Effector memory CD4-positive, alpha-beta T cell (primary cell): ENCODE measurements at regions not wholly inside any gene's neighbourhood (a gene's known extent, or its start where the extent isn't known, plus 50 kb on each side); places are given as distances from the start of the nearest gene placed in this dataset.

Experiments used
- DNase-seq, 3 donors: peaks; one replicate each; pipeline ENCODE4 v3.0.0-alpha.2; 2020
- H3K27ac ChIP-seq: 2 replicates; pipeline ENCODE4 v1.7.0; 2013; ENCODE audit warnings: mild to moderate bottlenecking, low read length, moderate library complexity; ENCODE audit not compliant: insufficient read depth, poor library complexity, severe bottlenecking
- H3K27me3 ChIP-seq: replicated peaks from 2 replicates; pipeline ENCODE4 v1.7.0; 2013; ENCODE audit warnings: mild to moderate bottlenecking, low read length; ENCODE audit not compliant: insufficient read depth, control insufficient read depth, poor library complexity, severe bottlenecking
- H3K36me3 ChIP-seq: 2 replicates; pipeline ENCODE4 v1.7.0; 2013; ENCODE audit warnings: mild to moderate bottlenecking, low read length, moderate library complexity; ENCODE audit not compliant: control insufficient read depth, insufficient read depth
- H3K4me1 ChIP-seq: 2 replicates; pipeline ENCODE4 v1.7.0; 2013; ENCODE audit warnings: low read length, mild to moderate bottlenecking; ENCODE audit not compliant: control insufficient read depth, insufficient read depth, poor library complexity, severe bottlenecking
- H3K4me3 ChIP-seq: 2 replicates; pipeline ENCODE4 v1.7.0; 2013; ENCODE audit warnings: low read length, low read depth, mild to moderate bottlenecking; ENCODE audit not compliant: insufficient read depth, poor library complexity, severe bottlenecking
- H3K9me3 ChIP-seq: 2 replicates; pipeline ENCODE4 v1.7.0; 2013; ENCODE audit warnings: mild to moderate bottlenecking, low read length, moderate library complexity; ENCODE audit not compliant: control insufficient read depth

DNA sequence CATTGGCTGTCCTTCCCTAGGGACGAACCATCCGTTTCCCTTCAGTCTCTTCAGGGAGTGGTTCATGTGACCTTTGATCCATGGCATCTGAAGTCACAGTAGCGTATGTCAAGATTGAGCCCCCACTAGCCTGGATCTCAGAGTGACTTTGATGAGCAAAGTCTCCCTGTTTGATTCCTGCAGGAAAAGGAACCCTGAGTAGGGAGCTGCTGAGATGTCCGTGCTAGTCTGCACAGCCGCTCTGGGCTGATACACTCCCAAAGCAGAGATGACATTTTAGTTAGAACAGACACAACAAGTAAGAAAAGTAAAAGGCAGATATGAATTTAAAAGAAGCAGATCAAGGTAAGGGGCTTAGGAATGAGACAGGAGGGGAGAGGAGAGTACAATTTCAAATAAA, 899.4 kb downstream of the C6orf118 start:
- no peak overlapping the region for H3K27ac ChIP-seq
- no peak overlapping the region for H3K4me3 ChIP-seq
- no peaks in the 10 kb centered on the region for H3K36me3 ChIP-seq
- H3K9me3 ChIP-seq: no peaks in the 10 kb centered on the region
- no peaks in the 10 kb centered on the region for H3K27me3 ChIP-seq
- no peaks in the 10 kb centered on the region for H3K4me1 ChIP-seq
- DNase-seq: no peak

DNA sequence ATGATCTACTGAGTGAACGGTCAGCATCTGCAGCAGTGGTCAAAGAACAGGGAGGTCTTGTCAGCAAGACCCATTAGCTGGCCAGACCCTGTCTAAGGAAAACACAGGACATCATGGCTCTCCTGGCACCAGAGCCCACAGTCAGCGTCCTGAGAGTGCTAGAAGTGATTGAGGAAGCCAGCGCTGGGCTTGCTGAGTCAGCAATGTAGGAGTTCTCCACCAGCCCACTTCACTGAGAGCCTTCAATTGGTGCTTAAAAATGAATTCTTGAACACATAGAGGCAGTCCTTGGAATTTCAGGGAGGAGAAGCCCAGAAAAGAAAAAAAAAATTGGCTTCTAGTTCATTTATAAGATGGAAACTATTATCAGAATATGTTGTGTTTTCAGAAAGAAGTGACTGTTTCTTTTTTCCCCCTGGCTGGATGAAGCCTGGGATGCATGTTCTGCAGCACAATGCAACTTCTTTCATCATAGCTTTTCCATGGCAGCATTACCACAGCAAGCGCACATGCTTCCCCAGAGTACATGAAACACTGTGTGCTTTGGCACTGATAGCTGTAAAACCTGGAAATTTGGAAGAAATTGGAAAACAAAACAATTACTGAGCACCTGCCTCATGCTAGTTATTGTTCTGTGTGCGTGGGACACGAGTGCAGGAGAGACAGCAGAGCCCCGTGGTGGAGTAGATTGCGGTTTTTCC, 899.9 kb downstream of the C6orf118 start:
- no peaks in the 10 kb centered on the region for H3K27me3 ChIP-seq
- H3K4me1 ChIP-seq: no peaks in the 10 kb centered on the region

DNA sequence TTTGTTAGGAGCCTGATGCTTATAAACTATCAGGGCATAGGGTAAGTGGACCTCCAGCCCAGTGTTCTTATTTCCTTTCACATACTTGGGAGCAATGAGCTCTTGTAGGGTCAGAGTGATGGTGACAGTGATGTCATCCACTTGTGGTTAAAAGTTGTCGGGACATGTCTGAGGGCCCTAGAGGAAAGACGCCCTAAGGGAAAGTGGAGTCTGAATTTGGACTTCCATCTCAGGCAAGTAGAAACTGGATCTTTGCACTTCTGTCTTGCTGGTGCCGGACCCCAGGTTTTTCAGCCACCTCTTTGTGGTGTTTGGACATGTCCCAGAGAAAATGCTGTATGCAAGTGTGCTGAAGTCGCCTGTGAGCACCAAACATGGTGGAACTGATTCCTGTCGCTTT, 900.5 kb downstream of the C6orf118 start:
- no peak overlapping the region for H3K27ac ChIP-seq
- H3K27me3 ChIP-seq: no peaks in the 10 kb centered on the region
- H3K9me3 ChIP-seq: no peaks in the 10 kb centered on the region
- DNase-seq: no peak
- H3K36me3 ChIP-seq: no peaks in the 10 kb centered on the region
- no peak overlapping the region for H3K4me3 ChIP-seq
- H3K4me1 ChIP-seq: no peaks in the 10 kb centered on the region

More for the DNA sequence above, 899.9 kb downstream of the C6orf118 start:
- DNase-seq: no peak
- Histone ChIP-seq H3K36me3 (no peaks in the 10 kb centered on the region), H3K27ac (no peak overlapping the region), H3K4me3 (no peak overlapping the region), H3K9me3 (no peaks in the 10 kb centered on the region)

DNA sequence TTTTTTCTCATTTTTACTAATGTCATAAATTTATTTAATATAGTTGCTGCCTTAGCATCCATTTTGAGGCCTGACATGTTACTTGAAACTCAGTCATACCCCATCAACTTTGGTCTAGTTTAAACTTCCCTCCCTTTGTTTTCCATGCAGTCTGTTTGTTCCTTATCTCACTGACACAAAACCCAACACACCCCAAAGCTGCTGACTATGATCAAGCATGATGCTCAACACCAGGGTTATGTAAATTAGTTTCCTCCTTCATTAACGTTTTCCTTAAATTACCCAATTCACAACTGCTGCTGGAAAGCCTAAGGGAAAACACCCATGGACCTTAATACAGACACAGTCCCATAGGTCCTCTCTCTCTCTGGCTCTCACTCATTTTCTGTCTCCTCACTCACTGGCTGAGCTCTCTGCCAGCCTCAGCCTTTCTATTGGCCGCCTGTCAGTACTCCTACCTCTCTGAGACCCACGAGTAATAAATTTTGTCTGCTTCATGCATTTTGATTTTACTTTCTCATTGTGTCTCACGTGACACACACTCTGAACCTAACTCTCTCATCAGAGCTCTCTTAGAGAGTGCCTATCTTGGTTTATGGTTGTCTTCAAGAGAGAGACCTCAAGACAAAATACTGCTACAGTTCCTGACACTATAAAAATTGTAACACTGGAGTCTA, 904.5 kb downstream of the C6orf118 start:
- no peaks in the 10 kb centered on the region for H3K9me3 ChIP-seq
- no peak for DNase-seq
- no peaks in the 10 kb centered on the region for H3K36me3 ChIP-seq
- H3K4me3 ChIP-seq: no peak overlapping the region
- H3K27me3 ChIP-seq: no peaks in the 10 kb centered on the region
- no peaks in the 10 kb centered on the region for H3K4me1 ChIP-seq
- no peak overlapping the region for H3K27ac ChIP-seq

DNA sequence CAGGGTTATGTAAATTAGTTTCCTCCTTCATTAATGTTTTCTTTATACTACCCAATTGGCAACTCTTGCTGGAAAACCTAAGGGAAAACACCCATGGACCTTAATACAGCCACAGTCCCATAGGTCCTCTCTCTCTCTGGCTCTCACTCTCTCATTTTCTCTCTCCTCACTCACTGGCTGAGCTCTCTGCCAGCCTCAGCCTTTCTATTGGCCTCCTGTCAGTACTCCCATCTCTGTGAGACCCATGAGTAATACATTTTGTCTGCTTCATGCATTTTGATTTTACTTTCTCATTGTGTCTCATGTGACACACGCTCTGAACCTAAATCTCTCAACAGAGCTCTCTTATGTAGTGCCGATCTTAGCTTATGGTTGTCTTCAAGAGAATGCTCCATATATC, 907.5 kb downstream of the C6orf118 start:
- H3K4me3 ChIP-seq: no peak overlapping the region
- no peaks in the 10 kb centered on the region for H3K27me3 ChIP-seq
- H3K27ac ChIP-seq: no peak overlapping the region
- DNase-seq: no peak
- no peaks in the 10 kb centered on the region for H3K36me3 ChIP-seq
- H3K4me1 ChIP-seq: no peaks in the 10 kb centered on the region
- no peaks in the 10 kb centered on the region for H3K9me3 ChIP-seq

DNA sequence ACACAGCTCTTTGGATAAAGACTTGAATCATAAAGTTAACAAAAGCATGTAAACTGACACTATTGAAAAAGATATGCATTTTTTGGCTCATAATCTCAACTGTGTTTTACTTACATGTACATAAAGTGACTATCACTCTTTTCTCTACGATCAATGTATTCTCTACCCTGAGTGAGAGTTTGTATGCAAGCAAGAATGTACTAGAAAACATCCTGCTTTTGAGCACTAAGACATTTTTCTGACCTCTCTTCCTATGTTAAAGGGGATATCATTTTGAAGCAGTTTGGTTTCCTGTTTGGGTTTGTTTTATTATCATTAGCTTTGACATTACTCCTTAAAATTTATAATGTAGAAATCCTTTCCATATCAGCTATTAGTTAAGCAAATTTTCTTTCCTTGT, 910.8 kb downstream of the C6orf118 start:
- no peaks in the 10 kb centered on the region for H3K36me3 ChIP-seq

DNA sequence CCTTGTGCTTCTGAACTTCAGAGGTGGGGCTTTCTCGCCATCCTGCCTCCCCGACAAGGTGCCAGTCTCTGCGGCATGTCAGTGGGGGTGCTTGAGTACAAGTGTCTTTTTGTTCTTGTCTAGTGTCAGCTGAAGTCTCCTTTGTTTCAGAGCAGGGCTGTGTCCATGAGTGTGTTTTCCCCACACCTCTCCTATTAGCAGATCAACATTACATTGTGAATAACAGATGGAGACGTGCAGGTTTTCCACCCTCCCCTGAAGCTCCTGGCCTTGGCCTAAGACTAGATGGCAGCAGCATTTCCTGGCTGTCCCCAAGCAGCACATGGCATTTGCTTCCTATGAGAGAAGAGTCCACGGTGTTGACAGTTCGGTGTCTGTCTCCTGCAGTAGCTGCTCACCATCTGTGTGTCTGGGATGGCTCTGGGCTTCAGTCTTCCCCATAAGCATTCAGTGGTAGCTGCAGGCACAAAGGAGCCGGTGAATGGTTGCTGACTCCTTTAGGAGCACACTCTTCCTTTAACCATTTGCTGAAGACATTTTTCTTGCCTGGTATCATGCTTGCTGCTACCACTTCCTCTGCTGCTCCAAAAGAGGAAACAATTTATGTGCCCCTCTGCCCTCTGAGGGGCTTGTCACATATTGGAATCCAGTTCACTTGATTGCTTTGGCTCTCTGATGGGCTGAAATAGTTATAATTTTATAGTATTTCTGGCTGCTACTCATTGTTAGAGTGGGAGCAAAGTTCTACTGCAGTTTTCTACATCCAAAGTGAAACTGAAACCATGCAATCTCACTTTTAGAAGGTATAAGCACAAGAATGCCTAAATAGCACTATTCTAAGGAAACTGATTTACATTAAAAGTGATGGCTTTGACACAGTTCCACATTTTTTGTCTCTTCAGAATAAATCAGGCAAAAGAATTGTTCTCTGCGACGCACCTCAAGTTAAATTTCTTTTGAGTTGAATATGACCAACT, 913.0 kb downstream of the C6orf118 start:
- no peaks in the 10 kb centered on the region for H3K4me1 ChIP-seq
- no peak for DNase-seq
- H3K4me3 ChIP-seq: peak overlapping the region; percentile 33
- no peaks in the 10 kb centered on the region for H3K36me3 ChIP-seq
- no peaks in the 10 kb centered on the region for H3K9me3 ChIP-seq
- no peaks in the 10 kb centered on the region for H3K27me3 ChIP-seq
- H3K27ac ChIP-seq: no peak overlapping the region

More for the DNA sequence above, 910.8 kb downstream of the C6orf118 start:
- Histone ChIP-seq H3K27ac (no peak overlapping the region), H3K27me3 (no peaks in the 10 kb centered on the region), H3K4me3 (no peak overlapping the region), H3K4me1 (no peaks in the 10 kb centered on the region), H3K9me3 (no peaks in the 10 kb centered on the region)
- DNase-seq: no peak

DNA sequence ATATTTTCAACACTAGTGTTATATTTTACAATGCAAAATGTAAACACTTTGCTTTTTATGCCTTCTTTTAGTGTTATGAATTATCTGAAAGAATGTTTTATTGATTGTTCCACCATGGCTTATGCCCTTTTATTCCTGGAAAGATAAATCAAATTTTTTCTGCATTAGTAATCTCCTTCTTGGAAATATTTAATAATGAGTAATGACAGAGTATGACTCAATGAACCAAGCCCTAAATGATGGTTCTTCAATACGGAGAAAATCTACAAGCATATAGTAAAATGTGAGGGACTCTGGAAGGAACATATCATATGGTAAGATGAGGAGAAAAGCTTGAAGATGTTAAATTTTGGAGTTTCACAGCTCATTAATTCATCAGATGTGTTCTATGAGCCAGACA, 929.6 kb downstream of the C6orf118 start:
- H3K9me3 ChIP-seq: no peaks in the 10 kb centered on the region
- no peak overlapping the region for H3K27ac ChIP-seq
- H3K36me3 ChIP-seq: no peaks in the 10 kb centered on the region
- H3K4me3 ChIP-seq: no peak overlapping the region
- H3K4me1 ChIP-seq: no peaks in the 10 kb centered on the region
- DNase-seq: no peak
- no peaks in the 10 kb centered on the region for H3K27me3 ChIP-seq

DNA sequence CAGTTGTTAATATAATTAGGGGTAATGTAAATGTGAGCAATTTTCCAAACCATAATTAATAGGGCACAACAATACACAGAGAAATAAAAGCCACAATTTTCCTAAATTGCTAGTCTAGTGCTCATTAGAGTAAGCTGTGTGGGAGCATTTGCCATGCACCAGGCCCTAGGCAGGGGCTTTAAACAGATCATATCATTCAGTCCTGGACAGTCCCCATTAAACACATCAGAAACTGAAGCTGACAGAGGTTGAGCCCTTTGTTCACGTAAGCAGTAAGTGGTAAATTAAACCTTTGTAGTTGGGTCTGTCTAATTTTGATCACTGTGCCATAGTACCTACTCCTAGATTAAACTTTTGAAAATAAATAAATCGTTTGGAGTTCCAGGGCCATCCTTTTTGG, 931.1 kb downstream of the C6orf118 start:
- Histone ChIP-seq H3K9me3 (no peaks in the 10 kb centered on the region), H3K27me3 (no peaks in the 10 kb centered on the region), H3K4me1 (no peaks in the 10 kb centered on the region), H3K36me3 (no peaks in the 10 kb centered on the region), H3K4me3 (no peak overlapping the region), H3K27ac (no peak overlapping the region)
- no peak for DNase-seq
